BLaER1 (cell line): ENCODE measurements at regions not wholly inside any gene's neighbourhood (a gene's known extent, or its start where the extent isn't known, plus 50 kb on each side); places are given as distances from the start of the nearest gene placed in this dataset.

ENCODE experiments used
- H3K27ac ChIP-seq: shearing (Covaris generic); formaldehyde crosslinking; 2 replicates; pipeline ENCODE4 v1.8.1; 2022
- H3K27me3 ChIP-seq: shearing (Covaris generic); formaldehyde crosslinking; 2 replicates; pipeline ENCODE4 v1.8.1; 2022
- H3K36me3 ChIP-seq: shearing (Covaris generic); formaldehyde crosslinking; 2 replicates; pipeline ENCODE4 v1.8.1; 2022
- H3K4me1 ChIP-seq: shearing (Covaris generic); formaldehyde crosslinking; 2 replicates; pipeline ENCODE4 v1.8.1; 2022
- H3K4me2 ChIP-seq: shearing (Covaris generic); formaldehyde crosslinking; 2 replicates; pipeline ENCODE4 v1.8.1; 2022
- H3K4me3 ChIP-seq: shearing (Covaris generic); formaldehyde crosslinking; 2 replicates; pipeline ENCODE4 v1.8.1; 2022
- H3K9ac ChIP-seq: shearing (Covaris generic); formaldehyde crosslinking; 2 replicates; pipeline ENCODE4 v1.8.1; 2022
- H3K9me3 ChIP-seq: shearing (Covaris generic); formaldehyde crosslinking; 2 replicates; pipeline ENCODE4 v1.8.1; 2022
- H4K20me1 ChIP-seq: shearing (Covaris generic); formaldehyde crosslinking; 2 replicates; pipeline ENCODE4 v1.8.1; 2022
- Cebpa-rat ChIP-seq: shearing (Covaris generic); IDR thresholded peaks from 2 replicates; pipeline ENCODE4 v1.8.1; 2022

DNA sequence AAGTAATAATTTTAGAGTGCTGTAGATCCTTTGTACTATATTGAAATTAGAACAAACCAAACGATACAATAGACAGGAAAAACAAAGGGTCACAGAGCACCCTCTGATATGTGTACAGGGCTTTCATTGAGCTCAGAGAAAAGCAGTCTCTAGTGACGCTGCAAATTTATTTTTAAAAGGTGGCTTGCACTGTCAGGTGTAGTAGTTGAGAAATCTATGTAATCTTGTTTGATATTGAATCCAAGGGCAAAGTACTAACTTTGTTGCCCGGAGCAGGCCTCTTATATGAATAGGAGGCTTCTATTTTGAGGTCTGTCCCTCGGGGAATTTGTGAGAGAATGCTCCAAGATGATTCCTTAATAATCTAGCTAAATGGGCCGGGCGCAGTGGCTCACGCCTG is 1755.5 kb downstream of the PCDH7 start:
- Histone ChIP-seq H3K4me3 (no peak overlapping the region), H3K27ac (no peak overlapping the region), H3K9ac (no peak overlapping the region), H3K27me3 (no peaks in the 10 kb centered on the region), H3K36me3 (no peaks in the 10 kb centered on the region), H3K4me1 (no peaks in the 10 kb centered on the region), H3K9me3 (no peaks in the 10 kb centered on the region), H4K20me1 (no peaks in the 10 kb centered on the region), H3K4me2 (no peak overlapping the region)
- no peak for TF ChIP-seq Cebpa-rat

DNA sequence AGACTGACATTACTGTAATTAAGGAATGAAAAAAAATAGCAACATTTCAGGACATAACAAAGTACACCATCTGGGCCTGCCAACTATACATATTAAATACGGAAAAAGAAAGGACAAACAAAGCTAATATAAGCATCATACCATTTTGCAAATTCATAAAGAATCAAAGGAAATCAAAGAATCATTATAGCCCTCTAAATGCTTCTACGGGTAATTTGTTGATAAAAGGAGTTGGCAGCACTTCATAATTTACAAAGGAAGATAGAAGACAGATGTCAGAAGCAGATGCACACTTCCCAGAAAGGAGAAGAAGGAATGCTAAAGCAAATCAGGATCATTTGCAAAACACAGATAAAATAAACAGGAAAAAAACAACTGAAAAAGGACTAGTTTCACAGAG is 1757.3 kb downstream of the PCDH7 start:
- no peak overlapping the region for H3K4me2 ChIP-seq
- no peak overlapping the region for H3K27ac ChIP-seq
- H3K36me3 ChIP-seq = no peaks in the 10 kb centered on the region
- no peak for TF ChIP-seq Cebpa-rat
- H4K20me1 ChIP-seq = no peaks in the 10 kb centered on the region
- no peak overlapping the region for H3K9ac ChIP-seq
- no peaks in the 10 kb centered on the region for H3K9me3 ChIP-seq
- H3K27me3 ChIP-seq = no peaks in the 10 kb centered on the region
- no peaks in the 10 kb centered on the region for H3K4me1 ChIP-seq
- H3K4me3 ChIP-seq = no peak overlapping the region

DNA sequence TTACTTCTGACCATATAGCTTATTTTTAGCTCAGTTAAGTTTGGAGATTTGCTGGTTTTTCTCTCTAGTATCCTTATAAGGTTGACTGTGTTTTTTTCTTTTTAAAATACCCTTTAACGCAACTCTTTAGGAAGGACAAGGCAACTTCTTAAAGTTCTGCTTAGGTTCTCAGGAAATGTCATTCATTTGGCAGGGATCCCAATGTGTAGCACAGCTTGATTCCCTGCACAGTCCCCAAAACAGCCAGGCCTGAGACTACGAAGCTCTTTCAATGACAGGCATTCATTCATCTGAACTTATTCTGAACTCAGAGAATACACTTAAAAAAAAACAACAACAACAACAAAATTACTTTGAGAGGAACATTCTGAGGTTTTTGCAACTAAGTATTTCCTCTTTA is 1765.8 kb downstream of the PCDH7 start:
- no peaks in the 10 kb centered on the region for H3K9me3 ChIP-seq
- no peak overlapping the region for H3K4me3 ChIP-seq
- H3K27ac ChIP-seq = no peak overlapping the region
- no peak for TF ChIP-seq Cebpa-rat
- no peaks in the 10 kb centered on the region for H4K20me1 ChIP-seq
- no peaks in the 10 kb centered on the region for H3K36me3 ChIP-seq
- no peak overlapping the region for H3K4me2 ChIP-seq
- H3K27me3 ChIP-seq = no peaks in the 10 kb centered on the region
- no peak overlapping the region for H3K9ac ChIP-seq
- no peaks in the 10 kb centered on the region for H3K4me1 ChIP-seq

DNA sequence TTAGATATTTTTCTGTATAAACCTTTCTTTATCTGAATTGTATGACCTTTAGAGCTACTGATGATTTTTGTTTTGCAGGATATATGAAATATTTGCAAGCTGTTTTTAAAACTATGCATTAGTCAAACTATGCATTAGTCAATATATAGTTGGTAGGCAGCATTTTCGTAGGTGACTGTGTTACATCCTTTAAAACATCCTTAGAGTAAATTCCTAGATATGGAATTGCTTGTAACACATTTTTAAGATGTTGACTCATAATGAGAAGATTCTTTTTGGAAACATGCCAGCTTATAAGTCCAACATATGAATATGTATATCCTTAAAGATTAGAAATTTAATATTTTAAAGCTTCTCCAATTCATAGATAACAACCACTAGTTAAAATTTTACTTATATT is 1768.5 kb downstream of the PCDH7 start:
- no peak overlapping the region for H3K9ac ChIP-seq
- H3K4me3 ChIP-seq = no peak overlapping the region
- H3K4me1 ChIP-seq = no peaks in the 10 kb centered on the region
- H3K4me2 ChIP-seq = no peak overlapping the region
- no peaks in the 10 kb centered on the region for H3K36me3 ChIP-seq
- no peaks in the 10 kb centered on the region for H3K9me3 ChIP-seq
- no peaks in the 10 kb centered on the region for H4K20me1 ChIP-seq
- TF ChIP-seq Cebpa-rat = no peak
- H3K27ac ChIP-seq = no peak overlapping the region
- H3K27me3 ChIP-seq = no peaks in the 10 kb centered on the region

DNA sequence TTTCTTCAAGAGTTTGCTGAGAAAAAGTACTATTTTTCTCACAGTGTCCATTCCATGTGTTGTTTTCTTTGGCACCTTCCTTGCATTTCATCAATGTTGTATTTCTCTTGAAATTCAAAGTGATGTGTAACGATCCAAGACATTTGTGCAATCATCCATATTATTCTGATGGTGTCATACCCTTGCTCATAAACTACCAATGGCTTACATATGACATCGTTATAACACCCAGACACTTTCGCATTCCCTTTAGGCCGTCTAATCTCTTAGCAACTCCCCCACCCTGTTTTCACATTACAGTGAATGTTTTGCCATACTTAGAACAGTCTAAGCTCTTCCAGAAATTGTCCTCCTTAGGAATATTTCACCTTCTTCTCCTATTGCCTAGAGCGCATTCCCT is 1779.0 kb downstream of the PCDH7 start:
- H3K27ac ChIP-seq = no peak overlapping the region
- TF ChIP-seq Cebpa-rat = no peak
- H3K4me1 ChIP-seq = no peaks in the 10 kb centered on the region
- H3K27me3 ChIP-seq = no peaks in the 10 kb centered on the region
- no peaks in the 10 kb centered on the region for H3K9me3 ChIP-seq
- H3K36me3 ChIP-seq = no peaks in the 10 kb centered on the region
- no peak overlapping the region for H3K4me3 ChIP-seq
- H3K4me2 ChIP-seq = no peak overlapping the region
- H4K20me1 ChIP-seq = no peaks in the 10 kb centered on the region
- H3K9ac ChIP-seq = no peak overlapping the region

DNA sequence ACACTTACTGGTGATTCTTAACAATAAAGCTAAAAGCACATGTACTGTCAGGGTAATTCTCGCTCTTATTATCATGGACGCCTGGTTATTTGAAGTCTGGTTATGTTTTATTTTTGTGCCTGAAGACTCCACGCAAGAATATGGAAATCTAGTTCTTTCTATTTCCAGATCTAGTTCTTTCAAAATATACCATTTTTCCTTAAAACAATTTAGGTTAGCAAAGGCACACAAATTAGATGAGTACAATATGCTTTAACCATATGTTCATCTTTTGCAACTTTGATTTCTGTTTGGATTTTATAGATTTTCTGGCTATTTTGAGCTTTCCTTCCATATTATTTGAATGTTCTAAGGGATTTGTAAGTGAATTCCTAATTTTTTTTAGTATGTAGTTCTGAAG is 1783.1 kb downstream of the PCDH7 start:
- H3K27me3 ChIP-seq = no peaks in the 10 kb centered on the region
- no peaks in the 10 kb centered on the region for H3K9me3 ChIP-seq
- no peak overlapping the region for H3K9ac ChIP-seq
- H3K4me3 ChIP-seq = no peak overlapping the region
- no peak overlapping the region for H3K4me2 ChIP-seq
- TF ChIP-seq Cebpa-rat = no peak
- H3K36me3 ChIP-seq = no peaks in the 10 kb centered on the region
- H3K4me1 ChIP-seq = no peaks in the 10 kb centered on the region
- H4K20me1 ChIP-seq = no peaks in the 10 kb centered on the region
- no peak overlapping the region for H3K27ac ChIP-seq

DNA sequence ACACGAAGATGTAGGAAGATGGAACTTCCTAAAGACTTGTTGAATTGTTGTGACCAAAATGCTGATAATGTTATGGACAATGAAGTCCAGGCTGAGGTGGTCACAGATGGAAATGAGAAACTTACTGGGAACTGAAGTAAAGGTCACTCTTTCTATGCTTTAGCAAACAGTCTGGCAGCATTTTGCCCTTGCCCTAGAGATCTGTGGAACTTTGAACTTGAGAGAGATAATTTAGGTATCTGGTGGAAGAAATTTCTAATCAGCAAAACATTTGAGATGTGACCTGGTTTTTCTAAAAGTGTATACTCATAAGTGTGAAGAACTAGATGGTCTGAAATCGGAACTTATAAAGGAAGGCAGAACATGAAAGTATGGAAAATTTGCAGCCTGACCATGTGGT is 1785.9 kb downstream of the PCDH7 start:
- H3K36me3 ChIP-seq = no peaks in the 10 kb centered on the region
- no peaks in the 10 kb centered on the region for H4K20me1 ChIP-seq
- H3K9ac ChIP-seq = no peak overlapping the region
- H3K27ac ChIP-seq = no peak overlapping the region
- H3K4me1 ChIP-seq = no peaks in the 10 kb centered on the region
- no peaks in the 10 kb centered on the region for H3K9me3 ChIP-seq
- H3K27me3 ChIP-seq = no peaks in the 10 kb centered on the region
- TF ChIP-seq Cebpa-rat = no peak
- H3K4me2 ChIP-seq = no peak overlapping the region
- no peak overlapping the region for H3K4me3 ChIP-seq

DNA sequence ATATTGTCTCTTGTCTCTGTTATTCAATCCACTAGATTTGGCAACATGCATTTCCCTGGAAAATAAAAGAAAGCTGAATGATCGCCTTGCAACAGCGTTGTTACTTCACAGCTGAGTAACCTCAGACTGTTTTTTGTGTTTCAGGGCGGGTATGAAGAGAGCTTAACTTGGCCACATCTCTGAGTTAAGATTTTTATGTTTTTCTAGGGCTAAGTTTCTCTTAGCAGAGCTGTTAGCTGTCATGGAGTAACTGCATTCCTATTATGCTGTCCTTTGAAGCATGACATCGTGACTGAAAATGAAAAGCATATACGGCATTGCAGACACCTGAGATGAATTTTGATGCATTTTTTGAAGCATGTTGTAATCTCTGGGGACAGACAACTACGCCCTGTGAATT is 1798.9 kb downstream of the PCDH7 start:
- Histone ChIP-seq H3K4me1 (peaks cover 9% of the 10 kb centered on the region), H4K20me1 (no peaks in the 10 kb centered on the region), H3K4me3 (no peak overlapping the region), H3K4me2 (peak overlapping the region; percentile 61), H3K9me3 (no peaks in the 10 kb centered on the region), H3K36me3 (no peaks in the 10 kb centered on the region), H3K27me3 (no peaks in the 10 kb centered on the region), H3K27ac (no peak overlapping the region), H3K9ac (no peak overlapping the region)
- TF ChIP-seq Cebpa-rat = no peak

DNA sequence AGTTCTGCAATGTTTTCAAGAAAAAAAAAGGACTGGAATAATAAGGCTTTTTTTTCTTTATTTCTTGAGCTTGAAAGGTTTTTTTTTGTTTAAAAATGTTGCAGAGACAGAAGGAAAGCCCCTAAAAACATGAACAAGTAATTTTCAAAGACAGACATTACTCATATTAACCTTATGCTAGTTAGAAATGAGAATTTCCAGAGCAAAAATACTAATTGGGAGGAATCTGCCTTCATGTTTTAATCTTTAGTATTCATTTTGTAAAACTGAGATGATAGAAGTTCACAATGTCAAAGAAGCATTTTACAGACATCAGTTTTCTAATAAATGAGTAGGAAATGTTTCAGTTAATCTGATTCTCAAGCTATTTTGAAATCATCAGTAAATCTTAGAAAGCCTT is 1805.3 kb downstream of the PCDH7 start:
- Histone ChIP-seq H3K36me3 (no peaks in the 10 kb centered on the region), H3K9ac (no peak overlapping the region), H3K4me3 (no peak overlapping the region), H3K9me3 (no peaks in the 10 kb centered on the region), H3K4me2 (no peak overlapping the region), H3K27ac (no peak overlapping the region), H3K27me3 (no peaks in the 10 kb centered on the region), H4K20me1 (no peaks in the 10 kb centered on the region), H3K4me1 (no peaks in the 10 kb centered on the region)
- TF ChIP-seq Cebpa-rat = no peak

DNA sequence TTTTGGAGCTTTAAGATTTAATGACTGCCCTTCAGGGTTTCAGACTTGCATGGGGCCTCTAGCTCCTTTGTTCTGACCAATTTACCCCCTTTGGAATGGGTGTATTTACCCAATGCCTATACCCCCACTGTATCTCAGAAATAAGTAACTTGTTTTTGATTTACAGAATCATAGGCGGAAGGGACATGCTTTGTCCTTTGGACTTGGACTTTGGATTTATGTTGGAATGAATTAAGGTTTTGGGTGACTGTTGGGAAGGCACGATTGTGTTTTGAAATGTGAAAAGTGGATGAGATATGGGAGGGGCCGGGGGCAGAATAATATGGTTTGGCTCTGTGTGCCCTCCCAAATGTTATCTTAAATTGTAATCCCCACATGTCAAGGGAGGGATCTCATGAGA is 1824.7 kb downstream of the PCDH7 start:
- Histone ChIP-seq H3K9ac (no peak overlapping the region), H3K27ac (no peak overlapping the region), H3K4me2 (no peak overlapping the region), H4K20me1 (no peaks in the 10 kb centered on the region), H3K4me1 (no peaks in the 10 kb centered on the region), H3K9me3 (no peaks in the 10 kb centered on the region), H3K4me3 (no peak overlapping the region), H3K36me3 (no peaks in the 10 kb centered on the region), H3K27me3 (no peaks in the 10 kb centered on the region)
- no peak for TF ChIP-seq Cebpa-rat

DNA sequence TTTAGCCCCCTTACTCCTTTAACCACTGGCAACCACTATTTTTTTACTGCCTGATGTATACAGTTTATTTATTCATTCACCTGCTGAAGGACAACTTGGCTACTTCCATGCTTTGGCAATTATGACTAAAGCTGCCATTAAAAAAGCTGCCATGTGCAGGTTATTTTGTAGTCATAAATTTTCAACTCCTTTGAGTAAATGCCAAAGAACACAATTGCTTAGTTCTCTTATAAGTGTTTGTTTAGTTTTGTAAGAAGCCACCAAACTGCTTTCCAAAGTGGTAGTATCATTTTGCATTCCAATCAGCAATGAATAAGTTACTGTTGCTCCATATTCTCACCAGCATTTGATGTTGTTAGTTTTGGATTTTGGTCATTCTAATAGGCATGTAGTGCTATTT is 1831.8 kb downstream of the PCDH7 start:
- H3K4me1 ChIP-seq = no peaks in the 10 kb centered on the region
- no peaks in the 10 kb centered on the region for H4K20me1 ChIP-seq
- H3K9me3 ChIP-seq = no peaks in the 10 kb centered on the region
- H3K4me3 ChIP-seq = no peak overlapping the region
- H3K36me3 ChIP-seq = no peaks in the 10 kb centered on the region
- no peaks in the 10 kb centered on the region for H3K27me3 ChIP-seq
- H3K4me2 ChIP-seq = no peak overlapping the region
- no peak overlapping the region for H3K27ac ChIP-seq
- TF ChIP-seq Cebpa-rat = no peak
- no peak overlapping the region for H3K9ac ChIP-seq
